ENCODE measurements at regions not wholly inside any gene's neighbourhood (a gene's known extent, or its start where the extent isn't known, plus 50 kb on each side); places are given as distances from the start of the nearest gene placed in this dataset.

DNA sequence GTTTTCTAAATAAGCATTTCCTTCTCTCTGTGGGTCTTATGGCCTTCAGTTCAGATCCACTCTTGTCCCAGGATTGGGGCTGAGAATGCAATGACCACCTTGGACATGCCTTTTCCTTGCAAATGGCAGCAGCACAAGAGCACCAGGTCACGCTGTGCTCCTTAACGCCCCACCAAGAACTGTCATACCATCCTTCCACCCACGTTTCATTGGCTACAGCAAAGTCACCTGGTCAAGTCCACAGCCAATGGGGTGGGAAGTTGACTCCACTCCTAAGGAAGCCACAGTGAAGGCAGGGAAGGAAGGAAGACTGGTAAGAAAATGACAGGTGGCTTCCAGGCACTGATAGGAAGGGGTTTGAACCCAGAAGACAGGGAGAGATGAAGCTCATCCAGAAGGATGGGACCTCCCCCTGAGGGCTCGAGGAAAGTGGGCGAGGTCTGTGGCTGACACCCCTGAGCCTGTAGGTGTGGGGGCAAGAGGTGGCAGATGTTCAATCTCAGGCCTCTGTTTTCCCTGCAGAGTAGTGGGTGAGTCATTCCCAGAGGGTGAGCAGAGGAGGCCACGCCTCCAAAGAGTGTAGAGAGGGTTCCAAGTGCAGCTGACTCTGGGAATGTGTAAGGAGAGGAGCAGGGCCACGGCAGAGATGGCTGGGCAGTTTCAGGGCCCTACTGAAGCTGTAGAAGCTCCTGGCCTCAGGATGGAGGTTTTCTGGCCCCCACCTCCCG is 113.5 kb upstream of the VRK1 start:
- TF ChIP-seq, protein P1, sequence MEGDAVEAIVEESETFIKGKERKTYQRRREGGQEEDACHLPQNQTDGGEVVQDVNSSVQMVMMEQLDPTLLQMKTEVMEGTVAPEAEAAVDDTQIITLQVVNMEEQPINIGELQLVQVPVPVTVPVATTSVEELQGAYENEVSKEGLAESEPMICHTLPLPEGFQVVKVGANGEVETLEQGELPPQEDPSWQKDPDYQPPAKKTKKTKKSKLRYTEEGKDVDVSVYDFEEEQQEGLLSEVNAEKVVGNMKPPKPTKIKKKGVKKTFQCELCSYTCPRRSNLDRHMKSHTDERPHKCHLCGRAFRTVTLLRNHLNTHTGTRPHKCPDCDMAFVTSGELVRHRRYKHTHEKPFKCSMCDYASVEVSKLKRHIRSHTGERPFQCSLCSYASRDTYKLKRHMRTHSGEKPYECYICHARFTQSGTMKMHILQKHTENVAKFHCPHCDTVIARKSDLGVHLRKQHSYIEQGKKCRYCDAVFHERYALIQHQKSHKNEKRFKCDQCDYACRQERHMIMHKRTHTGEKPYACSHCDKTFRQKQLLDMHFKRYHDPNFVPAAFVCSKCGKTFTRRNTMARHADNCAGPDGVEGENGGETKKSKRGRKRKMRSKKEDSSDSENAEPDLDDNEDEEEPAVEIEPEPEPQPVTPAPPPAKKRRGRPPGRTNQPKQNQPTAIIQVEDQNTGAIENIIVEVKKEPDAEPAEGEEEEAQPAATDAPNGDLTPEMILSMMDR (IDR thresholded peaks at IDR 0.05): no peak
- TF ChIP-seq POLR2A (IDR thresholded peaks at IDR 0.05): no peak

All from body of pancreas (tissue), 4 donors.